ENCODE measurements at regions not wholly inside any gene's neighbourhood (a gene's known extent, or its start where the extent isn't known, plus 50 kb on each side); places are given as distances from the start of the nearest gene placed in this dataset.

GRCh38 chr12:105477873-105478272, 147.4 kb downstream of the C12orf75 start:
- TF ChIP-seq, protein P1, sequence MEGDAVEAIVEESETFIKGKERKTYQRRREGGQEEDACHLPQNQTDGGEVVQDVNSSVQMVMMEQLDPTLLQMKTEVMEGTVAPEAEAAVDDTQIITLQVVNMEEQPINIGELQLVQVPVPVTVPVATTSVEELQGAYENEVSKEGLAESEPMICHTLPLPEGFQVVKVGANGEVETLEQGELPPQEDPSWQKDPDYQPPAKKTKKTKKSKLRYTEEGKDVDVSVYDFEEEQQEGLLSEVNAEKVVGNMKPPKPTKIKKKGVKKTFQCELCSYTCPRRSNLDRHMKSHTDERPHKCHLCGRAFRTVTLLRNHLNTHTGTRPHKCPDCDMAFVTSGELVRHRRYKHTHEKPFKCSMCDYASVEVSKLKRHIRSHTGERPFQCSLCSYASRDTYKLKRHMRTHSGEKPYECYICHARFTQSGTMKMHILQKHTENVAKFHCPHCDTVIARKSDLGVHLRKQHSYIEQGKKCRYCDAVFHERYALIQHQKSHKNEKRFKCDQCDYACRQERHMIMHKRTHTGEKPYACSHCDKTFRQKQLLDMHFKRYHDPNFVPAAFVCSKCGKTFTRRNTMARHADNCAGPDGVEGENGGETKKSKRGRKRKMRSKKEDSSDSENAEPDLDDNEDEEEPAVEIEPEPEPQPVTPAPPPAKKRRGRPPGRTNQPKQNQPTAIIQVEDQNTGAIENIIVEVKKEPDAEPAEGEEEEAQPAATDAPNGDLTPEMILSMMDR (IDR thresholded peaks at IDR 0.05) = no peak
- no peak for TF ChIP-seq POLR2A (IDR thresholded peaks at IDR 0.05)

Measured in ovary (tissue), 3 donors.